ENCODE measurements at regions not wholly inside any gene's neighbourhood (a gene's known extent, or its start where the extent isn't known, plus 50 kb on each side); places are given as distances from the start of the nearest gene placed in this dataset.

GRCh38 chr5:143638654-143639053 is 173.3 kb upstream of the HMHB1 start:
- TF ChIP-seq CTCF (IDR thresholded peaks at IDR 0.05; ENCODE audit: insufficient read depth, low read depth, low read length) = no peak
- ChIA-PET CTCF (no interaction called here), POLR2A (no interaction called here)
- Histone ChIP-seq H3K27me3 (ENCODE audit: control insufficient read depth, insufficient read depth, low read length) (no peaks in the 10 kb centered on the region), H3K36me3 (ENCODE audit: control insufficient read depth, insufficient read depth, low read length) (no peaks in the 10 kb centered on the region), H3K4me3 (ENCODE audit: low read depth, low read length) (no peak overlapping the region)
- no peak for DNase-seq (ENCODE audit: low read depth)

- H3K4me3 ChIP-seq (ENCODE audit: low read depth, low read length) = no peak overlapping the region
- ChIA-PET CTCF (interaction anchor here (0.8 to 1.1 kb wide), 2 partner anchors 18 to 21 kb away, joined by 4 read pairs; no protein-coding TSS in a partner anchor), POLR2A (interaction anchor here (0.5 kb wide), 1 partner anchor 97 kb away, joined by 3 read pairs; no protein-coding TSS in a partner anchor)
- no peak for DNase-seq (ENCODE audit: low read depth)
- TF ChIP-seq CTCF (IDR thresholded peaks at IDR 0.05; ENCODE audit: insufficient read depth, low read depth, low read length) = no peak
- H3K27me3 ChIP-seq (ENCODE audit: control insufficient read depth, insufficient read depth, low read length) = no peaks in the 10 kb centered on the region
- H3K36me3 ChIP-seq (ENCODE audit: control insufficient read depth, insufficient read depth, low read length) = no peaks in the 10 kb centered on the region
Observed at GRCh38 chr5:143636931-143637528, 174.9 kb upstream of the HMHB1 start.

- H3K4me3 ChIP-seq (ENCODE audit: low read depth, low read length) = no peak overlapping the region
- TF ChIP-seq CTCF (IDR thresholded peaks at IDR 0.05; ENCODE audit: insufficient read depth, low read depth, low read length) = no peak
- no peaks in the 10 kb centered on the region for H3K27me3 ChIP-seq (ENCODE audit: control insufficient read depth, insufficient read depth, low read length)
- no peaks in the 10 kb centered on the region for H3K36me3 ChIP-seq (ENCODE audit: control insufficient read depth, insufficient read depth, low read length)
- DNase-seq (ENCODE audit: low read depth) = no peak
- POLR2A ChIA-PET = no interaction called here
- CTCF ChIA-PET = interaction anchor here (0.5 to 1.0 kb wide), 2 partner anchors 14 to 23 kb away, joined by 3 to 5 read pairs; no protein-coding TSS in a partner anchor
Observed at GRCh38 chr5:143635888-143636287, 176.1 kb upstream of the HMHB1 start.

GRCh38 chr5:143635146-143635752 is 176.7 kb upstream of the HMHB1 start:
- no peaks in the 10 kb centered on the region for H3K27me3 ChIP-seq (ENCODE audit: control insufficient read depth, insufficient read depth, low read length)
- ChIA-PET POLR2A (no interaction called here), CTCF (interaction anchor here (0.5 kb wide), 1 partner anchor 22 kb away, joined by 5 read pairs; no protein-coding TSS in a partner anchor)
- no peak for TF ChIP-seq CTCF (IDR thresholded peaks at IDR 0.05; ENCODE audit: insufficient read depth, low read depth, low read length)
- H3K36me3 ChIP-seq (ENCODE audit: control insufficient read depth, insufficient read depth, low read length) = no peaks in the 10 kb centered on the region
- no peak overlapping the region for H3K4me3 ChIP-seq (ENCODE audit: low read depth, low read length)
- no peak for DNase-seq (ENCODE audit: low read depth)

- no peaks in the 10 kb centered on the region for H3K36me3 ChIP-seq (ENCODE audit: control insufficient read depth, insufficient read depth, low read length)
- ChIA-PET POLR2A (no interaction called here), CTCF (no interaction called here)
- no peaks in the 10 kb centered on the region for H3K27me3 ChIP-seq (ENCODE audit: control insufficient read depth, insufficient read depth, low read length)
- DNase-seq (ENCODE audit: low read depth) = no peak
- TF ChIP-seq CTCF (IDR thresholded peaks at IDR 0.05; ENCODE audit: insufficient read depth, low read depth, low read length) = no peak
- H3K4me3 ChIP-seq (ENCODE audit: low read depth, low read length) = no peak overlapping the region
Observed at GRCh38 chr5:143634689-143635088, 177.3 kb upstream of the HMHB1 start.

Data from BJ (cell line).